Ecto neural progenitor cell (in vitro differentiated cells): ENCODE measurements at regions not wholly inside any gene's neighbourhood (a gene's known extent, or its start where the extent isn't known, plus 50 kb on each side); places are given as distances from the start of the nearest gene placed in this dataset.

Experiments used
- DNase-seq: peaks from one replicate; pipeline ENCODE4 v3.0.0-alpha.2; 2018; ENCODE audit warnings: low spot score

- DNase-seq, result no peak
Measured at GRCh38 chr15:47824147-47824546, 106.8 kb downstream of the SEMA6D start.

- DNase-seq, result no peak
Measured at GRCh38 chr15:47829667-47830066, 112.4 kb downstream of the SEMA6D start.

GRCh38 chr15:47834093-47834492, 116.8 kb downstream of the SEMA6D start:
- DNase-seq, result no peak

GRCh38 chr15:47839233-47839825, 122.0 kb downstream of the SEMA6D start:
- DNase-seq, result no peak

GRCh38 chr15:47843124-47843663, 125.9 kb downstream of the SEMA6D start:
- DNase-seq, result no peak

- no peak for DNase-seq
Measured at GRCh38 chr15:47844437-47844836, 127.1 kb downstream of the SEMA6D start.

GRCh38 chr15:47846128-47846868, 129.0 kb downstream of the SEMA6D start:
- DNase-seq, result no peak

GRCh38 chr15:47846876-47847275, 129.6 kb downstream of the SEMA6D start:
- no peak for DNase-seq

- no peak for DNase-seq
Measured at GRCh38 chr15:47856071-47856470, 138.8 kb downstream of the SEMA6D start.

GRCh38 chr15:47857014-47857775, 139.9 kb downstream of the SEMA6D start:
- DNase-seq, result no peak

GRCh38 chr15:47857776-47858167, 140.5 kb downstream of the SEMA6D start:
- DNase-seq, result no peak

- no peak for DNase-seq
Measured at GRCh38 chr15:47861111-47861903, 144.0 kb downstream of the SEMA6D start.

GRCh38 chr15:47862402-47862801, 145.1 kb downstream of the SEMA6D start:
- DNase-seq, result no peak

- no peak for DNase-seq
Measured at GRCh38 chr15:47866446-47866845, 149.1 kb downstream of the SEMA6D start.

GRCh38 chr15:47870300-47870955, 153.1 kb downstream of the SEMA6D start:
- DNase-seq, result no peak

- no peak for DNase-seq
Measured at GRCh38 chr15:47870956-47871625, 153.8 kb downstream of the SEMA6D start.

- DNase-seq, result no peak
Measured at GRCh38 chr15:47872208-47872607, 154.9 kb downstream of the SEMA6D start.

GRCh38 chr15:47872869-47873432, 155.6 kb downstream of the SEMA6D start:
- DNase-seq, result no peak

- no peak for DNase-seq
Measured at GRCh38 chr15:47876986-47877385, 159.7 kb downstream of the SEMA6D start.

- DNase-seq, result no peak
Measured at GRCh38 chr15:47877836-47878235, 160.5 kb downstream of the SEMA6D start.

- DNase-seq, result no peak
Measured at GRCh38 chr15:47885920-47886319, 168.6 kb downstream of the SEMA6D start.
